Hematopoietic multipotent progenitor cell treated with erythropoietin and hydrocortisone succinate and interleukin-3 and kit ligand, for 8 days (in vitro differentiated cells): ENCODE measurements at regions not wholly inside any gene's neighbourhood (a gene's known extent, or its start where the extent isn't known, plus 50 kb on each side); places are given as distances from the start of the nearest gene placed in this dataset.

Experiments
- DNase-seq: peaks from one replicate; pipeline ENCODE4 v3.0.0-alpha.2; 2015

DNA sequence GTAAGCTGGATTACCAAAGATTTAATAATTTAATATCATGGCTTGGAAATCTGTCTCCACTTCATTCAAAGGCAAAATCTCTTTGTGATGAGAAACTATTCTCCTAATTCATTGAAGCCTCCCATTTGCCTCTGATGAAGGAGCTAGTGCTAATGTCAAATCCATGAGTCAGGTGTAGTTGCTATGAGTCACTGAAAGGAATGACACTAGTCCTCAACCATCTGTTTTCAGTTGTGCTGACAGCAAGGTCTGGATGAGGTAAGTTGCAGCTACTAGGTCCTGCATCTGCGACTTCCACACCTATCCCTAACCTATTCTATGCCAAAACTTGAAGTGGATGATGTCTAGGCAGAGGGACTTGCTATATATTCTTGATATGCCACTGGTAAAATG is 324.0 kb upstream of the UBE2E3 start:
- no peak for DNase-seq

DNA sequence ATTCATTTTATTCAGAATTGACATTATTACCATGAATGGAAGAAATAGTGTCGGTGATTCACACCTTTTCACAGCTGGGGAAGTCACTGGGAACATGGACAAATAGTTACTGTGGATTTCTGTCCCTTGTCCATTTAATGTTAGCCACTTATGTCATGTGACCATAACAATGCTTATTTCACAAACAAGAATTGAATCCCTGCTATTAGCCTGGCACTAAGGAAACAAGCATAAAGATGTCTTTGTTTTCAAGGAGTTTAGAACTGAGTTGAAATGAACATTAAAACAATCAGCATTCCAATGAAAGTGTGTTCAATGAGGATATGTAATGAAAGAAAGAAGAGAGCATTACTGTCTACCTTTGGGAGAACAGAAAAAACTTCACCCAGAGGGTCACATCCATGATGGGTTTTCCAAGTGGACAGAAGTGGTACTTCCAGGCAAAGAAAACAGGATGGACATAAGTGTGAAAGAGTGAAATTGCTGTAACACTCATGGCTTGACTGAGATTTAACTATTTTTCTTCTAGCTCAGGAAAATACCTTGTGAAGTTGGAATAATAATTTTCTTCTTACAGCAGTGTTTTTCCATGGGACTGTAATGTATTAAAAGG is 324.5 kb upstream of the UBE2E3 start:
- DNase-seq = no peak

DNA sequence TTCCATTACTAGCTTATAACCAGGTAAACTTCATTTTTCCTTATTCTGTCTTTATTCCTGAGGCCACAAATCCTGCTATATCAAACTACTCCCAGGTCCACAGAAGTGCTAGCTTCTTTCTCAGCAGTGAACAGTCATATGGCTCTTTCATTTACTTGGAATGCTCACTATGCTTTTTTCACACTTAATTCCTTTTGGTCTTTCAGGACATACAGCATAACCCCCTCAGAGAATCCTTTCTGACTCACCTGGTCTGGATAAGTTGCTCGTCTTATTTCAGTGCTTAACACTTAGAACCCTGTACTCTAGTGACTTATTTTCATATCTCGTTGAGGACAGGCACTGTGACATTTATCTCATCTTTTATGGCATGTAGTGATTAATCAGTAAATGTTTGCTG is 325.0 kb upstream of the UBE2E3 start:
- no peak for DNase-seq

DNA sequence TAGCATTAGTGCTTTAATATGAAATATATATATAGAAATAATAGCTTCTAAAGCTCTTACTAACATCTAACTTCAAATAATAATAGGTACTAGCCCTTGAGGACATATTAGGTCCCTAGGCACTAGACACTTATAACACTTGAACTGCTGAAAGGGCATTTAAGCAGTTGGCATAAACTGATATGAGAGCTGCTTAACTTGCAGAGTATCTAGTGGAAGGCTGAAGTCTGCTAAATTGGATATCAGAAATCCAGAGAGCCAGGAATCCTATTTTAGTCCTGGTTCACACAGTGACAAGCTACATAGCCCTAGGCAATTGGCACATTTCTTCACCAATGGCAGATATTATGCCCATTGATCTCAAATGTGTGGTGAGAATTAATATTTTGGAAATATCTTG is 326.9 kb upstream of the UBE2E3 start:
- no peak for DNase-seq

DNA sequence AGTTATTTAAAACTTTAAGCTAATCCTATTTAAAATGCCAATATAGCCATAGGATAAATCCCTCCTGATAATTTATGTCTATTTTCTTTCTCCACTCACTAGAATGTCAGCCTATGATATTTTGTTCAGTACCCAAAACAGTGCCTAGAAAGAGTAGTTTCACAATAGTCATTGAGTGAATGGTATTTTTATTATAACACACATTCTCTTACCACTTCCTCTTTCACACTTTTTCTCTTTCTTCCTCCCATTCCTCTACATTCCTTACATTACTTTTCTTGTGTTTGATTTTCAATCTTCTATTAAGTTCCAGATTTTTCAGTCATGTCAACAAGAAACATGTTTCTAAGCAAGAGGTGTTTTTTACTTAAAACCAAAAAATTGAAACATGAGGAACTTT is 327.6 kb upstream of the UBE2E3 start:
- DNase-seq = no peak

DNA sequence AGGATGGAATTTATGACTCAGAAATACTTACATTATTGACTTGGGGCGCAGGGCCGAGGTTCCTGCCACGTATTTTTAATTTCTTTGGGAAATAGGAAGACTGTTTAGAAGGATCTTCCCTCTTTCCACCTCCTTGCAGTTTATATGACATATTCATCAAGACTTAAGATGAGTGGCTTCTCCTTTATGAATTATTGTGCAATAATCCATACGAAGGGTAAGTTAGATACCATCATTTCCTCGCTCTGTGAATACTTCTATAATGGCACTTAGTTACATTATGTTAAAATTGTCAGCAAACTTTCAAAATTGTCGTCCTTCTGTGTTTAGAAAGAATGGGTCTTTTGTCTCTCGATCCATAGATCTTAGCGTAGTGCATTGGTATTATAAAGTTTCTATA is 328.8 kb upstream of the UBE2E3 start:
- DNase-seq = no peak

DNA sequence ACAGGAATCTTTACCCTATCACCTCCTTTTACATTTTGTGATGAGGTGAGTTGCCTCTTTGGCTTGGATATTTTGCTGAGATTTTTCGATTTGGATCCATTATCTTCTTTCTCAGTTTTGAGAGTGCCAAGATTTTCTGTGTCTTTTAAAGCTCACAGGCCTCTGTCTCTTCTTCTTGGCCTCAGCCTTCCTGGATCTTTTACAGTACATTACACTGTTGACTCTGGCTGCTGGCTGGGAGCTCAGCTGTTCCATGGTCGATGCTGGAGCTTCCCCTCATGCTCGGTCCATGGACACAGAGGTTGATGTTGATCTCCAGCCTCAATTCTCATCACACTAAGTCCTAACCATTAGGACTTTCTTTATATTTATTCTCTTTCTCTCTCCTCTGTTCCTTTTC is 332.8 kb upstream of the UBE2E3 start:
- no peak for DNase-seq

DNA sequence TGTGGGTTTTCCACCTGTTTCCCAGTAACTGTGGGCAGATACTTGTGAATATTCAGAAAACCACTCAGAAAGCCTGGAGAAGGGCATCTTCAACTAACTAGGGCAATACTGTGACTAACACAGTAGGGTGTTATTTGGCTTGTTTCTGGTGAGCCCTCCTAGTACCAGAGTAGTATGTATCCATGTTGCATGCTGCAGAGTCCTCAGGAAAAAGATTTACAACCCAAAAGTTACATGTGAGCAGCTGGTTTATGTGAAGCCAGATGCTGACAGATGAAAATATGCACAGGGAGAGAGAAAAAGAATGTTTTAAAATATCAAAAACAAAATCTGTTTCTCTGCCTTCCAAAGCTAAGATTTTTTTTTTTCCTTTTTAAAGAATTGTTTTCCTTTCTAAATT is 333.2 kb upstream of the UBE2E3 start:
- DNase-seq = no peak

DNA sequence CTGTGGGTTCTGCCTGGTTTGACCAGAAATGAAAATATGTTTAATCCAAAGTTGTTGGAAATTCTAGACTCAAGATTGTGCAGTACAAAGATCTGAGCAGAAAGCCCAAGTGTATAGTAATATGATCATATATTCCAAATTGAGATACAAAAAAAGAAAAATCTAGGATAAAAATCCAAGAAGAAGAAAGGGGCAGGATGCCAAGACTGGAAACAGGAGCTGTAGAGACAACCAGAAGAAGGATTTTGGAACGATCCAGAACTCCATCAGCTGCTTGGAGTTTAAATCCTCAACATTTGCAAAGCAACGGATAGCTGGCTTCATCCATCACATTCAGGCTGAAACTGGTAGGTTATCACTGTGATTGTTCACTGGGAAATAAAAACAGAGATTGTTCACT is 333.6 kb upstream of the UBE2E3 start:
- no peak for DNase-seq

DNA sequence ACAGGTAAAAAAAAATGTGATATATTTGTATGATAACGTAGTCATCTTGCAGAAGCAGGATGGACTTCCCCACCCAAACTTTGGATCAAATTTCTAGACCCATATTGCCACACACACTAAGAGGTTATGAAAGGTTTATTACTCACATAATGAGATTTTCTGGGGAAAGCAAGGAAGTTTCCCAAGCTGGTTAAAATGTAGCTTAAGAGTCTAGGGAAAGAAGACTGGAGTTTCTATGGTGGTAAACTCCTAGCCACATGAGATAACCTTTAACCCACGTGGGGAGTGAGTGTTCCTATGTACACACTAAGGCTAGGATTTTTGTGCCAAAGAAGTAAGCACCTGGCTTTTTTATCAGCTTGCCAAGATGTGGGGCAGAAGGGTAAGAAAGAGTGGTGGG is 335.7 kb upstream of the UBE2E3 start:
- no peak for DNase-seq

DNA sequence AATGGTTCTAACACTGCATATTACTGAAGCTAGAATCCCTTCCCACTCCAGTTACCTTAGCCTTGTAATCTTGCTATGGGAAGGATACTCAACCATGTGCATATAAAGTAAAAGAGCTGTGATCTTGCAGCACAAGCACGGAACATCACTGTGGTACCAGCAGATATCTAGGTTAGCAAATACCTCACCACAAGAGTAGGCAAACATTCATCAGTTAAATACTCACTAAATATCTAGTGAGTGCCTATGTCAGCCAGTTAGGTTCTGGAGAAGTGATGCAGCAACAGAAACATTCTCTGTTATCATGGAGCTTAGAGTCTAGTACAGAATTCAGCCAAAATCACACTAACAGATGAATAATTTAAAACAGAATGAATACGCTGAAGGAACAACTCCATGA is 349.6 kb upstream of the UBE2E3 start:
- no peak for DNase-seq

DNA sequence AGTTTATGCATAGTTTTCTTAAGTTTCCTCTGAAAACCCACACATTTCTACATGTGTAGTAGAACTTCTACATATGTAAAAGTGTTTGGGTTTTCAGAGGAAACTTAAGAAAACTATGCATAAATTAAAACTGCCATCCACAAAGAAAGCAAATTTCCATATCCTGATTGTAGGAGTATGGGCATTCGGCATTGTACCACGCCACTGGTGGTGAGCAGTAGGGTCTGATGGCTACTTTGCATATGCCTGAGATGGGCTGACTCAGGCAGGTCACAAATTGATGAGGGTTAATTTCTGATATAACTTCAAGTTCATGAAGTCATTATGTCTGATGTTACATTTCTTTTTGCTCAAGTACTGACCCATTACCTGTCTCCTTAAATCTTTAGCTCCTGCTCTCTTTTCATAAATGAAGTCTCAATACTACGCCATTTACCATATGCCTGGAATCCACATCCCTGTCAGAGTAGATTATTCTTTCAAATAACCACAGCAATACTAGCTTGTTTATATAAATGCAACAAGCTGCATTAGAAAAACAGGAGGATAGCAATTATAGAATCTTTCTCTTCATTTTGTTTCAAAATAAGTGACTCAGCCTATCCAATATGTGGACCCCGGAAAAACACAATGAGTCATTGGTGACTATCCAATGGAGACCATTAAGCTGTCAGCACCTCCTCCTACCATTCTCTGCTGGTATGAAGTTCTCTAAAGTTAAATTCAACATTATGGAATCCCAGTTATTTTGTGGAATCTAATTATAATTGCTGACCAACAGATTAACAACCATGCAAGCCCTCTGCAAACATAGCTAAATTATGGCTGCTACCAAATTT is 355.2 kb upstream of the UBE2E3 start:
- DNase-seq = no peak

DNA sequence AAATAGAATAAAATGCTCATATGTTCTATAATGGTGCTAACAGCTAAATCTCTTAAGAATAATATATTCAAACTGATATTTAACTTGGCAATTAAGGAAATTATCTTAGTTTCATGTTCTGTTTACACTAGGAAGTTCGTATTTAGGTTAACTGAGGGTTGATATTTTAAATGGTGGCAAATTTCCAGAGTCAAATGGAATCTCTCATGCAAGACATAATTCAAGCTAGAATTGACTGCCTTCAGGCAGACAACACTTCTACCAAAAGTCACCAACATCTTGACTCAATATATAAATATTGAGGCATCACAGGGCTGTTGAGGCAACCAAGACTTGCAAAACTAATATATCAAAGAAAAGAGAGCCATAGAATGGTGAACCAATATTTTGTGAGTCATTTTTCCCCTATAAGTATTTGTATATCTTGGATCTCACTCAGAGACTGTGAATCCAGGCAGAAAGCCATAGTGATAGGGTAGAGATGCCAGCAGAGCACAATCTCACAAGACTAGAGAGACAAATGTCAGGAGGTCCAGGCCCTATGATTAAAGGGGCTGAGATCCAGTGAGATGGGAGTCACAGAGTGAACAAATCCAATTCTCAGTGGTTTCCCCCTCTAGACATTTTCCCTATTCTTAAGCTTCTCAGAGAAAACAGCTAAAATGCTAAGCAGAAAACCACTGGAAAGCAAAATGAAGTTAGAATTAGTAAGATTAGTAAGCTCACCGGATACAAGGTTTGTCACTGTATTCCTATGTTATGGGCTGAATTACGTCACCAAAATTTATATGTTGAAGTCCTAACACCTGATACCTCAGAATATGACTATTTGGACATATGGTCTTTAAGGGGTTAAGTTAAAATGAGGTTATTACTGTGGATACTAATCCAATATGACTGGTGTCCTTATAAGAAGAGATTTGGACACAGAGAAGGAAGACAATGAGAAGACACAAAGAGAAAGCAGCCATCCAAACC is 358.2 kb upstream of the UBE2E3 start:
- DNase-seq = no peak

DNA sequence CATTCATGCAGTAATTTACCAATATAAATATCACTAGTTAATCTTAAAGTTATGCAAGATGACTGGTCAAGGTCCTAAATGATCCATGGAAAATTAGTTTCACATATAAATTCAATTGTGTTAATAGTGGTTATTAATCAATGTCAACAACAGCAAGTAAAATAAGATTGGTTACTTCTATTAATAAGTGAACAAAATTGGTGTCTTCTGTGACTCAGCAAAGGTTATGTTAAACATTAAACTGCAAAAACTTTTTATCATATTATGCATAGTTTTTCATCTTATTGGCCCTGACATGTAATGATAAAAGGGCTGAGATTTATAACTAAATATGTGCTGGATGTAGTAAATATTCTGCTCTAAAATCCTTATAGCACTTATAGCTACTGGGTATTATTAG is 359.0 kb upstream of the UBE2E3 start:
- no peak for DNase-seq

DNA sequence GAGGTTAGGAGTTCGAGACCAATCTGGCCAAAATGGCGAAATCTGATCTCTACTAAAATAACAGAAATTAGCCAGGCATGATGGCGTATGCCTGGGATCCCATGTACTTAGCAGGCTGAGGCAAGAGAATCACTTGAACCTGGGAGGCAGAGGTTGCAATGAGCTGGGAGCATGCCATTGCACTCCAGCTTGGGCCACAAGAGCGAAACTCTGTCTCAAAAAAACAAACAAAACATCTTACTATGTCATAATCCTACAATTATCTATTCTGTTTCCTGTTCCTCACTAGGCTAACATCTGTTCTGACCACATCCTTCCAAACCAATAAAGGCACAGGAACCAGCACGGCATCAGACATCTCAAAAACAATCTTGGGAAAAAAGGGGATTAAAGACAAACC is 361.8 kb upstream of the UBE2E3 start:
- DNase-seq = no peak

DNA sequence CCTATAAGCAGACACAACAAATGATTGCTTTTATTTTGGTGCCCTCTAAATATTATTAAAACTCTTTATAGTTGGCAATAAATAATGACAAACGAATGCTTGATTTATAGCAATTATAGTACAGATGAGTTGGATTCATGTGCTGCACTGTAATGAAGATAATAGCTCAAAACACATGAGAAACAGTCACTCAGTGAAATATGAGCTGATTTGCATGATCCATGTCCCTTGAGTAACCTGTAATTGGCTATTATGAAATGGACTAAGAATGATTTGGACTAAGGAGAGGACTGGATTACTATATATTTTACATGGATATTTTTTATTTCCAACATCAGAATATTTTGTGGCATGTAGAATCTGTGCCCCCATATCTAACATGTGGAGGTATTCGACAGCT is 365.6 kb upstream of the UBE2E3 start:
- DNase-seq = no peak

DNA sequence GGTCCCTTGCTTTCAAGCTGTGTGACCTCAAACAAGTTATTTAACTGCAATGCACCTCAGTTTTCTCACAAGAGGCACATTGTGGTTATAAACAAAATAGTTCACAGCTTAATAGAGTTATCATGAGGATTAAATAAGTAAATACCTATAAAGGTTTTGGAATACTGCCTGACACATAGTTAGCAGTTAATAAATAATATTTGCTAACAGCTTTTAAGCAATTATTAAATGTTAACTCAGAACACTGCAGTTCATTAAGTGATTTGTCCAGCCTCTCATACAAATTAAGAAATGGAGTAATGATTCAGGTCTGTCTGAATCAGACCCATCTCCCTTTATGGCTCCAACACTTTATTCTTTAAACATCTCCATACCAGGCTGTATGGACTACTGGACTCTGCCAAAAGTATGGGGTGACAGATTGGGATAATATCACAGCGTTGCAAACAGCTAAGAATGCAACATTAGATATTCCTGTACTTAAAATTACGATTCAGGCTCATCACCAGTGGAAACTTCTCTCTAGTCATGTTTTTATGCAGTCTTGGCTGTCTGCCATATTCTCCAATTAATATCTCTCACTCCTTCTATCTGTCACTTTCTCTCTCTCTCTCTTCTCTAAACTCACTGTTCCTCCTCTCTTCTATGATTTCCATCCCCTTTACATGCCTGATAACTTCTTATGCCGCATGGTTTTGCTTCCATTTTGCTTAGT is 370.6 kb upstream of the UBE2E3 start:
- no peak for DNase-seq

DNA sequence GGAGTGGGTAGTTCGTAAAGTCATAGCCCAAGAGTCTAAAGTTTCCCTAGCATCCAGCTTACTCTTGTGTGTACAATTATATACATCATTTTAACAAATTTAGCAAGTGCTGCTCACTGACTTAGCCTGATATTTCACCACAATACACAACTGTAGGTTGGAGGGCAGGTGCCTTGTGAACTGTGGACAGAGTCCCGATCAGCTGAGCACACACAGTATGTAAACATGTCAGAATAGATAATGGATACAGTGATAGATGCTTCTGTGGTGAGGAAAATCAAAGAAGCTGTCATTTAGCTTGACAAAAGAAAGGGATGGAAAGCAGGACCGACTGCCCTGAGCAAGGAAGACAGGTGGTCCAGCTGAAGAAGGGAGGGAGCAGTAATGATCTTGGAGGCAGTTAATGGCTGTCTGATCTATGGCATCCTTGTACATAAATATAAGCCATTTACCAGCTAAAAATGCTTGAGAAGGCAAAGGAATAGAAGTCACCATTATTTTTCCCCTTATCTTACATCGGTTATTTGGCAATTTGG is 372.8 kb upstream of the UBE2E3 start:
- DNase-seq = no peak

DNA sequence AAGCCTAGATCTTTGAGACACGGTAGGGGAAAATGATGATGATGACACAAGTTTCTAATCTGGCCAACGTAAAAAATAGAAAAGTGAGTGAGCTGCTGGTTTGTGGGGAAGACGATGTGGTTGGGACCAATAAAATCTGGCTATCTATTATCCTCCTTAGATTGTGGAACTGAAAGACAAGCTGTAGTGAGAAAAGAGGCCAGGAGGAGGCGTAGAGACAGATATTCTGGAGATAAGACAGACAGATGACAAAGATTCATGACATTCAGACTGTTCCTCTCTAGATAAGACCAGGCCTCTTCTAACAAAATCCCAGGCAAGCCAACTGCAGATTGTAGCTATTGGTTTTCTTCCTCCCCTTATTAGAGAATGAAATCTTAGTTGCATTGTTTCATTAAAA is 376.3 kb upstream of the UBE2E3 start:
- peak; percentile 4 for DNase-seq

DNA sequence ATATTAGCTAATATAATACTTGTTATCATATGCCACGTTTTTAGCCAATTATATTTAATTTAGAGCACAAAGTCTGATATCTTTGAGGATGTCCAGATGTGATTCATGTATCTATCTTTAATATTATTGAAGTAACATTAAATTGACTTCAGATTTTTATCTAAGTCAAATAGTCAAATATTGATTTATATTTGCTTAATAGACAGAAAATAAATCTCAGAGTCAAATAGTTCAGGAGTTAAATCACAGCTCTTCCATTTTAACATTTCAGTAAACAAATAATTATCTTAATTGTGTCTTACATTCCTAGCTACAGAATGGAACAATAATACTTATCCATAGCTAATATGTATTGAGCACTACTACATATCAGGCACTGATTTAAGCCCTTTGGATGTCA is 379.4 kb upstream of the UBE2E3 start:
- DNase-seq = no peak

DNA sequence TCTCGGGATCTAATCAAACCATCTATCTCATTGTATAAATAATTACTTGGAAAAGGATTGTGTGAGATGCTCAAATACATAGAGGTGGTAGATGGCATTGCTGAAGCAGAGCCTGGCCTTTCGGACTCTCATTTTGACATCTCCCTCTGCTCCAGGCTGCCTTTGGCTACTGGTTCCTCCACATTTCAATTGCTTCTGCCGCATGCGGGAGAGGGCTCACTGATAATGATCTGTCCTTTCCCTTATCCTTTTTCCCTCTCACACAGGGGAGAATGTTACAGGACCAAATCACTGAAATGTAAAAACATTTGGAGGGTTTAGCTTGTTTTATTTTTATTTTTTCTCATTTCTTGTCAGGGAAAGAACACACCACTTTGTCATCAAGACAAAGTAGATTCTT is 380.6 kb upstream of the UBE2E3 start:
- DNase-seq = no peak

DNA sequence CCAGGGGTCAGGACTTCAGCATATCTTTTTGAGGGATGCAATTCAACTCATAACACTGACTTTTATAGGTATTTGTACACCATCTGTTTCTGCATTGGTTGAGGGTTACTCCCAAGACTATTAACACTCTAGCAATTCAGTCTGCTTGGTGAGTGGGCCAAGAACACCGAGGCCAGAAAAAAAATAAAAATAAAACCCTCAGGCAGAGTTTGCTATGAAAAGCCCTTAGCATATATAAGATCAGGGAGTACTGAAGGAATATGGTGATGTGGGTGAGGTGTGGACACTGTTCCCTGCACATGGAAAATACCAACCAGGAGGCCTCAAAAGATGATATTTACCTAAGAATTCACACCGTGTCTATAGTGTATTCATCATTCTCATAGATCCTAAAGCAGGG is 383.2 kb upstream of the UBE2E3 start:
- no peak for DNase-seq

DNA sequence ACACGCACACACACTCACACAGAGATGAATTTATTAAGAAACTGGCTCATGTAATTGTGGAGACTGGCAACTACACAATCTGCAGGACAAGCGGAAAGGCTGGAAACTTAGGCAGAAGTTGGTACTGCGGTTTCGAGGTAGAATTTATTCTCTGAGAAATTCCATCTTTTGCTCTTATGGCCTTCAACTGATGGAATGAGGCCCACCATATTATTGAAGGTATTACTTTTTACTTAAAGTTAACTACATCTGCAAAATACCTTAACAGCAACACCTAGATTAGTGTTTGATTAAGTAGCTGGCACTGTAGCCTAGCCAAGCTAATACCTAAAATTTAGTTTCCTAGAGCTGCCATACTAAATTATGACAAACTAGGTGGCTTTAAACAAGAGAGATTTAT is 384.0 kb upstream of the UBE2E3 start:
- DNase-seq = no peak
